ENCODE measurements at regions not wholly inside any gene's neighbourhood (a gene's known extent, or its start where the extent isn't known, plus 50 kb on each side); places are given as distances from the start of the nearest gene placed in this dataset.

DNA sequence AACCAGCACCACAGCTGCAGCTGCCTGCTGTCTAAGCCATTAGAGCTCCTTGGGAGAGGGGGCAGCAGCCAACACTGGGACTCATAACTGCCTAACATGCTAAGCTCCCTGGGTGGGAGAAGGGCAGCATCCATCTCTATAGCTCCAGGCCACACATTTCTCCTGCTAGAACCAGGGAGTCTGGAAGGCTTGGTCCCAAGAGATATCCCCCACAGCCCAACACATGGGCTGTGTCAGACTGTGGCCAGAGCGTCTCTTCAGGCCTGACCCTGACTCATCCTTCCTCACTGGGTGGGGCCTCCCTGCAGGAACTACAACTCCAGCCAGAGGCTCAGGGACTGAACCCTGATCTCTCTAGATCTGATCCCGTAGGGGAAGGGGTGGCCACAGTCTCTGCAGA, 411.1 kb downstream of the HDGFL1 start:
- no peaks in the 10 kb centered on the region for H3K27me3 ChIP-seq (ENCODE audit: insufficient read depth, low read length, poor library complexity, severe bottlenecking)
- H3K4me2 ChIP-seq (ENCODE audit: low read depth, low read length, poor library complexity, severe bottlenecking), result no peak overlapping the region
- no peak overlapping the region for H2AFZ ChIP-seq (ENCODE audit: low read length)
- H3K4me1 ChIP-seq (ENCODE audit: insufficient read depth, low read length, poor library complexity, severe bottlenecking), result no peaks in the 10 kb centered on the region
- H3K79me2 ChIP-seq (ENCODE audit: insufficient read depth, low read length), result no peaks in the 10 kb centered on the region
- no peaks in the 10 kb centered on the region for H3K9me2 ChIP-seq (replicated peaks; ENCODE audit: low read depth, low read length)
- no peaks in the 10 kb centered on the region for H3F3A ChIP-seq (ENCODE audit: low read depth)
- no peak overlapping the region for H3K4me3 ChIP-seq (ENCODE audit: low read length, poor library complexity, severe bottlenecking)
- TF ChIP-seq EZH2phosphoT487 (IDR thresholded peaks at IDR 0.05; ENCODE audit: borderline replicate concordance), result no peak
- TF ChIP-seq, protein P1, sequence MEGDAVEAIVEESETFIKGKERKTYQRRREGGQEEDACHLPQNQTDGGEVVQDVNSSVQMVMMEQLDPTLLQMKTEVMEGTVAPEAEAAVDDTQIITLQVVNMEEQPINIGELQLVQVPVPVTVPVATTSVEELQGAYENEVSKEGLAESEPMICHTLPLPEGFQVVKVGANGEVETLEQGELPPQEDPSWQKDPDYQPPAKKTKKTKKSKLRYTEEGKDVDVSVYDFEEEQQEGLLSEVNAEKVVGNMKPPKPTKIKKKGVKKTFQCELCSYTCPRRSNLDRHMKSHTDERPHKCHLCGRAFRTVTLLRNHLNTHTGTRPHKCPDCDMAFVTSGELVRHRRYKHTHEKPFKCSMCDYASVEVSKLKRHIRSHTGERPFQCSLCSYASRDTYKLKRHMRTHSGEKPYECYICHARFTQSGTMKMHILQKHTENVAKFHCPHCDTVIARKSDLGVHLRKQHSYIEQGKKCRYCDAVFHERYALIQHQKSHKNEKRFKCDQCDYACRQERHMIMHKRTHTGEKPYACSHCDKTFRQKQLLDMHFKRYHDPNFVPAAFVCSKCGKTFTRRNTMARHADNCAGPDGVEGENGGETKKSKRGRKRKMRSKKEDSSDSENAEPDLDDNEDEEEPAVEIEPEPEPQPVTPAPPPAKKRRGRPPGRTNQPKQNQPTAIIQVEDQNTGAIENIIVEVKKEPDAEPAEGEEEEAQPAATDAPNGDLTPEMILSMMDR (conservative IDR thresholded peaks at IDR 0.05; ENCODE audit: low read length), result no peak
- H3K36me3 ChIP-seq (ENCODE audit: insufficient read depth, low read length), result no peaks in the 10 kb centered on the region
- H4K20me1 ChIP-seq (ENCODE audit: insufficient read depth, low read length, poor library complexity, severe bottlenecking), result no peaks in the 10 kb centered on the region
- no peaks in the 10 kb centered on the region for H3K9me3 ChIP-seq (ENCODE audit: insufficient read depth, low read depth, low read length)
- no peak overlapping the region for H3K9ac ChIP-seq (ENCODE audit: low read depth, low read length, poor library complexity, severe bottlenecking)

DNA sequence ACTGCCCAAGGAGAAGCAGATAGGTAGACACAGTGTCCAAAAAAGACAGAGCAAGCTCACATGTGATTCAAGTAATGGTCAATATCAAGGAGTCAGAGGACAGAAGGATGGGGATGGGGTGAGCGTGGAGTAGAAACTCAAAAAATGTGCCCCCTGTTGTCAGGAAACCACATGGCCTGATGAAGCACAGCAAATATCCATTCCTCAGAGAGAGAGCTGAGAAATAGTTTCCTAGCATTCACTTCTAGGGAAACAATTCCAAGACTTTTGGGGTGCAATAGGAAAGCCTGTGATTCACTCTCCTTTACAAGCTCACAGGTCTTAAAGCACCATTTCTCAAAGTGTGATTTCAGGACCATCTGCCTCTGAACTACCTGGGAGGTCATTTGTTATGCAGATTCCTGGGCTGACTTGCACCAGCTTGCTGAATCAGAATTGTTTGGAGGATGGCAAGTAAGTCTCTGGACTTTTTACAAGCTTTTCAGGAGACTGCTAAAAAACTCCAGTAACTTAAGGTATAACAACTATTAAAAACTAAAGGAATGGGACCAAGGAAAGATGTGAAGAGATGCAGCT, 432.8 kb downstream of the HDGFL1 start:
- H3K36me3 ChIP-seq (ENCODE audit: insufficient read depth, low read length), result no peaks in the 10 kb centered on the region
- H3K9me2 ChIP-seq (replicated peaks; ENCODE audit: low read depth, low read length), result no peaks in the 10 kb centered on the region
- H3F3A ChIP-seq (ENCODE audit: low read depth), result no peaks in the 10 kb centered on the region
- H3K79me2 ChIP-seq (ENCODE audit: insufficient read depth, low read length), result no peaks in the 10 kb centered on the region
- TF ChIP-seq, protein P1 (conservative IDR thresholded peaks at IDR 0.05; ENCODE audit: low read length), result no peak
- TF ChIP-seq EZH2phosphoT487 (IDR thresholded peaks at IDR 0.05; ENCODE audit: borderline replicate concordance), result no peak
- no peak overlapping the region for H2AFZ ChIP-seq (ENCODE audit: low read length)
- no peak overlapping the region for H3K4me2 ChIP-seq (ENCODE audit: low read depth, low read length, poor library complexity, severe bottlenecking)
- peaks cover 4% of the 10 kb centered on the region for H3K4me1 ChIP-seq (ENCODE audit: insufficient read depth, low read length, poor library complexity, severe bottlenecking)
- H3K27me3 ChIP-seq (ENCODE audit: insufficient read depth, low read length, poor library complexity, severe bottlenecking), result no peaks in the 10 kb centered on the region
- H3K9ac ChIP-seq (ENCODE audit: low read depth, low read length, poor library complexity, severe bottlenecking), result no peak overlapping the region
- no peaks in the 10 kb centered on the region for H4K20me1 ChIP-seq (ENCODE audit: insufficient read depth, low read length, poor library complexity, severe bottlenecking)
- H3K9me3 ChIP-seq (ENCODE audit: insufficient read depth, low read depth, low read length), result no peaks in the 10 kb centered on the region
- H3K4me3 ChIP-seq (ENCODE audit: low read length, poor library complexity, severe bottlenecking), result no peak overlapping the region

DNA sequence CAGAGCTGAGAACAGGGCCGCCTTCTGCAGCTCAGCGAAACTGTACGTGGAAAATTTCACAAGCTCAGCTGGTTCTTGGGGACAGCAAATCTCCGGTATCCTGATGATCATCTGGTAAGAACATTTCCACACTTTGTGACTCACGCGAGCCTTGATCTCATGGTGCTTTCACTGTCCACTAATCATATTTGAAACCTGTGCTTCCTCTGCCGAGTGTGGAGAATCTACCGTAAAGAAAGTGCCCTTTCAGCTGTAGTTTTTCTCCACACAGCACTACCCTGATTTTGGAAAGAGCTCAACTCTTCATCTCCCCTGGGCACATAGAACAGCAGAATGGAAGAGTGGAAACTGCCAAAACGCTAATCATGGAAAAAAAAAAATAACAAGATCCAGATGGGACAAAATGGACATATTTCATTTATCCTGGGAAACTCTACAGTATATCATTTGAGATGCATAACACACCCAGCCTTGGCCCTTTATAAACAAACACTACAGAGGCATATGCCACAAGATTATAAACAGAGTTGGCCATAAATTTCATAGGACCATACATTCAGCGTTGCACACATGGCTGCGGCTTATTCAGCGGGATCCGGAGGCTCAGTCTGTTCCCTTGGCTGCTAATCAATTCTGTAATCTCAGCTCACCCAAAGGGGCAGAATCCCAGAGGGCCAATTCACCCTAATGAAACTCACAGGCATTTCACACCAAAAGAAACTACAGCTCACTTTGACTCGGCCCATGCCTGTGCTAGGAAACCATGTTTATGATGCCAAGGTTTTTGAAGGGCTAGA, 434.5 kb downstream of the HDGFL1 start:
- H3K4me2 ChIP-seq (ENCODE audit: low read depth, low read length, poor library complexity, severe bottlenecking), result no peak overlapping the region
- no peaks in the 10 kb centered on the region for H3K9me3 ChIP-seq (ENCODE audit: insufficient read depth, low read depth, low read length)
- no peaks in the 10 kb centered on the region for H3K36me3 ChIP-seq (ENCODE audit: insufficient read depth, low read length)
- H3K9me2 ChIP-seq (replicated peaks; ENCODE audit: low read depth, low read length), result no peaks in the 10 kb centered on the region
- TF ChIP-seq EZH2phosphoT487 (IDR thresholded peaks at IDR 0.05; ENCODE audit: borderline replicate concordance), result no peak
- TF ChIP-seq, protein P1 (conservative IDR thresholded peaks at IDR 0.05; ENCODE audit: low read length), result no peak
- no peaks in the 10 kb centered on the region for H4K20me1 ChIP-seq (ENCODE audit: insufficient read depth, low read length, poor library complexity, severe bottlenecking)
- no peaks in the 10 kb centered on the region for H3K27me3 ChIP-seq (ENCODE audit: insufficient read depth, low read length, poor library complexity, severe bottlenecking)
- peaks cover 4% of the 10 kb centered on the region for H3K4me1 ChIP-seq (ENCODE audit: insufficient read depth, low read length, poor library complexity, severe bottlenecking)
- no peak overlapping the region for H3K9ac ChIP-seq (ENCODE audit: low read depth, low read length, poor library complexity, severe bottlenecking)
- H2AFZ ChIP-seq (ENCODE audit: low read length), result no peak overlapping the region
- H3K79me2 ChIP-seq (ENCODE audit: insufficient read depth, low read length), result no peaks in the 10 kb centered on the region
- H3F3A ChIP-seq (ENCODE audit: low read depth), result no peaks in the 10 kb centered on the region
- H3K4me3 ChIP-seq (ENCODE audit: low read length, poor library complexity, severe bottlenecking), result no peak overlapping the region

Data from Loucy (cell line).